GM12892 (cell line): ENCODE measurements at regions not wholly inside any gene's neighbourhood (a gene's known extent, or its start where the extent isn't known, plus 50 kb on each side); places are given as distances from the start of the nearest gene placed in this dataset.

Experiments
- POLR2A ChIP-seq: IDR thresholded peaks from 2 replicates; pipeline ENCODE4 v1.6.1; 2011; ENCODE audit warnings: low read depth, low read length, control low read depth
- POLR2AphosphoS5 ChIP-seq: IDR thresholded peaks from 2 replicates; pipeline ENCODE4 v1.6.1; 2011; ENCODE audit warnings: low read depth, low read length, control low read depth
- TAF1 ChIP-seq: IDR thresholded peaks from 2 replicates; pipeline ENCODE4 v1.6.1; 2011; ENCODE audit warnings: low read depth, mild to moderate bottlenecking, control low read depth, low read length, borderline replicate concordance

DNA sequence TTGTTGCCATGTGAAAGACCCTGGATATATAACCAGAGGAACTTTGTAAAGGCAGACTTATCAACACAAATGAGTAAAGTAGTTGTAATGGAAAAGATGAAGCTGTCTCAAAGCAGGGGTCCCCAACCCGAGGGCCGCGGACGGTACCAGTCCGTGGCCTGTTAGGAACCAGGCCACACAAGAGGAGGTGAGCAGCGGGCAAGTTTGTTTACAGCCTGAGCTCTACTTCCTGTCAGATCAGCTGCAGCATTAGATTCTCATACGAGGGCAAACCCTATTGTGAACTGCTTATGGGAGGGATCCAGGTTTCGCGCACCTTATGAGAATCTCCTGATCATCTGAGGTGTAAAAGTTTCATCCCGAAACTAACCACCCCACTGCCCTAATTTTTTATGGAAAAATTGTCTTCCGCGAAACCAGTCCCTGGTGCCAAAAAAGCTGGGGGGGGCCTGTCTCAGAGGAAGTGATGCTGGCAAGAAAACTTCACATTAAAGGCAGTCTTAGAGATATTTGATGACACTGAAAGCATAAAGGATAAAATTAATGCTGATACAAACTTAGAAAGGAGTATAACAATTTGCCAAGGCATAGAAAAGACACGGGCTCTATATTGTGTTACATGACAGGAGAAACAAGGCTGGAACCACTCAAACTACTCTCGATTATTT, 57.5 kb upstream of the MSTN start:
- no peak for TF ChIP-seq POLR2A
- no peak for TF ChIP-seq POLR2AphosphoS5
- TF ChIP-seq TAF1: no peak
